Uterus (tissue), 3 donors: ENCODE measurements at regions not wholly inside any gene's neighbourhood (a gene's known extent, or its start where the extent isn't known, plus 50 kb on each side); places are given as distances from the start of the nearest gene placed in this dataset.
A peak's percentile ranks its signal among the peaks of the same experiment; 100 is the strongest.

Source experiments
- DNase-seq, 2 donors: peaks; one replicate each; pipeline ENCODE4 v3.0.0-alpha.2; 2019 to 2020
- H3K27ac ChIP-seq, 2 donors: fragments of 200-600 bp; sonication (generic); 1 replicate in 1 of 2; 2 replicates in 1 of 2; pipeline ENCODE4 v1.5.1; 2016 to 2018
- H3K27me3 ChIP-seq, 2 donors: fragments of 200-600 bp; sonication (generic); one replicate each; pipeline ENCODE4 v1.5.1; 2018 to 2019; ENCODE audit warnings: control low read depth in 1 of 2
- H3K36me3 ChIP-seq, 2 donors: fragments of 200-600 bp; sonication (generic); one replicate each; pipeline ENCODE4 v1.5.1; 2019; ENCODE audit warnings: control low read depth in 1 of 2
- H3K4me1 ChIP-seq, 2 donors: fragments of 200-600 bp; sonication (generic); one replicate each; pipeline ENCODE4 v1.5.1; 2018 to 2019; ENCODE audit warnings: control low read depth in 1 of 2
- H3K4me3 ChIP-seq, 2 donors: fragments of 200-600 bp; sonication (generic); 1 replicate in 1 of 2; 2 replicates in 1 of 2; pipeline ENCODE4 v1.5.1; 2018 to 2019; ENCODE audit warnings: mild to moderate bottlenecking in 1 of 2
- H3K9me3 ChIP-seq, 2 donors: fragments of 200-600 bp; sonication (generic); one replicate each; pipeline ENCODE4 v1.5.1; 2019; ENCODE audit warnings: control low read depth in 1 of 2
- CTCF ChIP-seq, 4 experiments: fragments of 200-600 bp in 2 of 4; fragments of 450-650 bp in 2 of 4; sonication (generic) in 2 of 4; IDR thresholded peaks; one replicate each; pipeline ENCODE4 v1.5.1; 2016 to 2019; ENCODE audit warnings: antibody characterized with exemption in 4 of 4, mild to moderate bottlenecking in 2 of 4, moderate library complexity in 1 of 4
- POLR2A ChIP-seq, 2 donors: fragments of 450-650 bp; IDR thresholded peaks; one replicate each; pipeline ENCODE4 v1.6.1; 2016; ENCODE audit warnings: antibody characterized with exemption in 2 of 2, mild to moderate bottlenecking in 1 of 2, moderate library complexity in 1 of 2
- intact Hi-C: fragments of 100-400 bp; cut with DNase I; formaldehyde crosslinking; loops from one replicate; pipeline ENCODE4 v1.15.1; 2023; ENCODE audit warnings: low total_unique reads
- donor health status: DM: yes; HTN: yes; CAD: no.

DNA sequence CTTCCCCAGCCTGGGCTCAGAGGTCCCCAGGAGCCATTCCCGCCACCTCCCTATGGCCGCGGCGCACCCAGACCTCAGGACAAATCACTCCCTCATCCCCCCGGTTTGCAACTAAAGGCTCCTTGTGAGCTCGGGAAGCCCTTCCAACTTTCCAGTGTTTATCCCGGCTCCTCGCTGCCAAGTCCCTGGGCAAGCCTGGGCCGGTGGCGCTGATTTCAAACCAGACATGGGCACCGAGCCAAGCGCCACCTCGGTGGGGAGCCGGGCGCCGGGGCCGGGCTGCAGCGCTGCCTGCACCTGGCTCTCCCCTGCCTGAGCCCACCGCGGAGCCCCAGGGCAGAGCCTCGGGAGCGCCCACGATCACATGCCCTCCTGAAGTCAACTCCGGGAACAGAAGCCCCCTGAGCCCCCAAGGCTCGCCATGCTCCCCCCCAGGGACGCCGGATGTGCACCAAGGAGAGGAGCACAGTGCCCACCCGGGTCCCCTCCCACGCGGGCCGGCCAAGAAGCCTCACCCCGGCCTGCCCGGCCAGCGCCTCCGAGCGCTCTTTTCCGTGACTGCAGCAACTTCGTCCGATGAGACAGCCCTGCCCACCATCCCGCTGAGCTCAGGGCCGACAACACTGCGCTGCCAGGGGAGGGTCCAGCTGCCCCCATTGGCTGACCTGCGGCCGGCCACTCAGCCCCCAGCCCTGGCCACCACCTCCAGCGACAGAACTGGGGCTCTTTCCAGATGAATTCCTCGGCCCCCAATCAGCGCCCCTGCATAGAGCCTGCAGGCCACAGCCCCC is 50.0 kb downstream of the NCOR2 start:
- Histone ChIP-seq H3K27ac (peak overlapping the region; percentile 95 to 97), H3K9me3 (no peaks in the 10 kb centered on the region), H3K4me3 (peak overlapping the region; percentile 24 to 49), H3K4me1 (peaks cover 24 to 50% of the 10 kb centered on the region in 2 donors), H3K36me3 (no peaks in the 10 kb centered on the region), H3K27me3 (no peaks in the 10 kb centered on the region)
- TF ChIP-seq CTCF (IDR thresholded peaks at IDR 0.05) (peak in 1 of 4 experiments; percentile 4), POLR2A (IDR thresholded peaks at IDR 0.05) (no peak)
- peak; percentile 64 to 69 for DNase-seq
- intact Hi-C loops: no loop called here

GRCh38 chr12:124516850-124517249 is 50.6 kb downstream of the NCOR2 start:
- H3K9me3 ChIP-seq: no peaks in the 10 kb centered on the region
- H3K27ac ChIP-seq: peak overlapping the region; percentile 95 to 97
- intact Hi-C loops: no loop called here
- no peaks in the 10 kb centered on the region for H3K27me3 ChIP-seq
- no peak for TF ChIP-seq POLR2A (IDR thresholded peaks at IDR 0.05)
- TF ChIP-seq CTCF (IDR thresholded peaks at IDR 0.05): no peak
- H3K4me3 ChIP-seq: peak overlapping the region; percentile 24 to 49
- H3K4me1 ChIP-seq: peaks cover 24 to 51% of the 10 kb centered on the region in 2 donors
- no peak for DNase-seq
- no peaks in the 10 kb centered on the region for H3K36me3 ChIP-seq

GRCh38 chr12:124515981-124516380 is 51.4 kb downstream of the NCOR2 start:
- no peak for TF ChIP-seq POLR2A (IDR thresholded peaks at IDR 0.05)
- no peak for TF ChIP-seq CTCF (IDR thresholded peaks at IDR 0.05)
- Histone ChIP-seq H3K9me3 (no peaks in the 10 kb centered on the region), H3K4me1 (peaks cover 24 to 51% of the 10 kb centered on the region in 2 donors), H3K4me3 (no peak overlapping the region), H3K36me3 (no peaks in the 10 kb centered on the region), H3K27me3 (no peaks in the 10 kb centered on the region), H3K27ac (peak overlapping the region; percentile 95 to 97)
- peak in 1 of 2 donors; percentile 27 for DNase-seq
- intact Hi-C loops: no loop called here

DNA sequence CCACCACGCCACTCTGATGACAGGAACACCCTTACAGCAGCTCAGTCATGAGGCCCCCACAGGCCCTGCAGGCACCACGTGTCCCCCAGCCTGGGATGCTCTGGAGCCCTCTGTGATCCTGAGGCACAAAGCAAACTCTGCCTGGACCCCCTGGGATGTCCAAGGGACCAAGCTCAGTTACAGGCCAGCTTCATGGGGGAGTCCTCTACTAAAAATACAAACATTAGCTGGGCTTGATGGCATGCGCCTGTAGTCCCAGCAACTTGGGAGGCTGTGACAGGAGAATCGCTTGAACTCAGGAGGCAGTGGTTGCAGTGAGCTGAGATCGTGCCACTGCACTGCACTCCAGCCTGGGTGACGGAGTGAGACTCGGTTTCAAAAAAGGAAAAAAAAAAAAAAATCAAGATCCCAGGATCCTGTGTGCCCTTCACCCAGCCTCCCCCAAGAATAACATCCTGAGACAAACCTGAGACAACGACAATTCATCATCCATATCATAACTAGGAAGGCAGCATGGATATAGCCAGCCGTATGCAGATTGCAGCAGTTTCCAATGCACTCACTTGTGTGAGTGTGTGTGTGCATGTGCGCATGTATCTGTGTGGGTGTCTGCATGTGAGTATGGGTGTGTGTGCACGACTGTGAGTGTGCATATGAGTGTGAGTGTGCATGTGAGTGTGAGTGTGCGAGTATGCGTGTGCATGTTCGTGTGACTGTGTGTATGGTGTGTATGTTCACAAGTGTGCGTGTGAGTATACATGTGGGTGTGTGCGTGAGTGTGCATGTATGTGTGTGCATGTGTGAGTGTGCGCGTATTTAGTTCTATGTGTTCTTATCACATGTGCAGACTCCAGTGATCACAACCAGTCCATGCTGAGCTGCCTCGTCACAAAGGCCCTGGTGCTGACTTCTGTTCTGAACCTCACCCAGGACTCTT is 52.1 kb downstream of the NCOR2 start:
- no peaks in the 10 kb centered on the region for H3K36me3 ChIP-seq
- H3K27ac ChIP-seq: peak overlapping the region in 1 of 2 donors; percentile 97
- no peak for DNase-seq
- intact Hi-C loops: no loop called here
- H3K9me3 ChIP-seq: no peaks in the 10 kb centered on the region
- H3K4me1 ChIP-seq: peaks cover 19 to 47% of the 10 kb centered on the region in 2 donors
- H3K27me3 ChIP-seq: no peaks in the 10 kb centered on the region
- no peak overlapping the region for H3K4me3 ChIP-seq
- no peak for TF ChIP-seq POLR2A (IDR thresholded peaks at IDR 0.05)
- TF ChIP-seq CTCF (IDR thresholded peaks at IDR 0.05): no peak
